ENCODE measurements at regions not wholly inside any gene's neighbourhood (a gene's known extent, or its start where the extent isn't known, plus 50 kb on each side); places are given as distances from the start of the nearest gene placed in this dataset.

DNA sequence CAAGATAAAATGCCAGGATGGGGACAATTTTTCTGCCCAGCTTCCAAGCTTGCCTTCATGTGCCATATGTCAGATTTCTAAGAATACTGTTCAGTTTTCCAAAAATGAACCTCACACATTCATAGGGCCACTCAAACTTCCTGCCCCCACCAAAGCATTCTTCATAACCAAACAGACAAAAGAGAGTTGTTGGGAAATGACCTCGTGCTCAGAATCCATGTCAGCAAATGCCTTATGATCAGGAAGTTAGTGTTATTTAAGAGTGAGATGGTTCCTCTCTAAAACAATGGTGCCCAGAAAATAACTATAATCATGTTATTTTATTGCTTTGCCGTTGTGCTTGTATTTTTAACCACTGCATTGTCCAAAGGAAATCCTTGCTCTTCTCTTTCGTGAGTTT is 208.2 kb downstream of the ZNF608 start:
- TF ChIP-seq POLR2A (IDR thresholded peaks at IDR 0.05) = no peak
- TF ChIP-seq, protein P1, sequence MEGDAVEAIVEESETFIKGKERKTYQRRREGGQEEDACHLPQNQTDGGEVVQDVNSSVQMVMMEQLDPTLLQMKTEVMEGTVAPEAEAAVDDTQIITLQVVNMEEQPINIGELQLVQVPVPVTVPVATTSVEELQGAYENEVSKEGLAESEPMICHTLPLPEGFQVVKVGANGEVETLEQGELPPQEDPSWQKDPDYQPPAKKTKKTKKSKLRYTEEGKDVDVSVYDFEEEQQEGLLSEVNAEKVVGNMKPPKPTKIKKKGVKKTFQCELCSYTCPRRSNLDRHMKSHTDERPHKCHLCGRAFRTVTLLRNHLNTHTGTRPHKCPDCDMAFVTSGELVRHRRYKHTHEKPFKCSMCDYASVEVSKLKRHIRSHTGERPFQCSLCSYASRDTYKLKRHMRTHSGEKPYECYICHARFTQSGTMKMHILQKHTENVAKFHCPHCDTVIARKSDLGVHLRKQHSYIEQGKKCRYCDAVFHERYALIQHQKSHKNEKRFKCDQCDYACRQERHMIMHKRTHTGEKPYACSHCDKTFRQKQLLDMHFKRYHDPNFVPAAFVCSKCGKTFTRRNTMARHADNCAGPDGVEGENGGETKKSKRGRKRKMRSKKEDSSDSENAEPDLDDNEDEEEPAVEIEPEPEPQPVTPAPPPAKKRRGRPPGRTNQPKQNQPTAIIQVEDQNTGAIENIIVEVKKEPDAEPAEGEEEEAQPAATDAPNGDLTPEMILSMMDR (IDR thresholded peaks at IDR 0.05) = no peak
- TF ChIP-seq POLR2AphosphoS5 (IDR thresholded peaks at IDR 0.05) = no peak
